GM23338 (cell line): ENCODE measurements at regions not wholly inside any gene's neighbourhood (a gene's known extent, or its start where the extent isn't known, plus 50 kb on each side); places are given as distances from the start of the nearest gene placed in this dataset.

Source experiments
- ATAC-seq: fragments of 200-7000 bp; cut with Tn5 transposase; 3 replicates; pipeline ENCODE4 v1.9.1; 2020
- DNase-seq: peaks from one replicate; pipeline ENCODE4 v3.0.0-alpha.2; 2015; ENCODE audit warnings: low spot score
- H2AFZ ChIP-seq: fragments of 200-600 bp; sonication (generic); 2 replicates; pipeline ENCODE4 v1.8.0; 2016; ENCODE audit warnings: antibody characterized with exemption, mild to moderate bottlenecking, moderate library complexity
- H3F3A ChIP-seq: fragments of 200-600 bp; sonication (generic); replicated peaks from 2 replicates; pipeline ENCODE4 v1.8.0; 2017; ENCODE audit warnings: antibody characterized with exemption, mixed run types, low read depth
- H3K27ac ChIP-seq: fragments of 200-600 bp; sonication (generic); 2 replicates; pipeline ENCODE4 v1.6.1; 2016; ENCODE audit warnings: low read depth
- H3K27me3 ChIP-seq: fragments of 200-600 bp; sonication (generic); 2 replicates; pipeline ENCODE4 v1.8.0; 2016; ENCODE audit warnings: mild to moderate bottlenecking, mixed run types, moderate library complexity; ENCODE audit not compliant: insufficient read depth
- H3K36me3 ChIP-seq: fragments of 200-600 bp; sonication (generic); 2 replicates; pipeline ENCODE4 v1.8.0; 2016; ENCODE audit warnings: mild to moderate bottlenecking; ENCODE audit not compliant: insufficient read depth
- H3K4me1 ChIP-seq: fragments of 200-600 bp; sonication (generic); 2 replicates; pipeline ENCODE4 v1.8.0; 2016; ENCODE audit warnings: mild to moderate bottlenecking, moderate library complexity; ENCODE audit not compliant: insufficient read depth
- H3K4me2 ChIP-seq: fragments of 200-600 bp; sonication (generic); 2 replicates; pipeline ENCODE4 v1.7.1; 2017; ENCODE audit warnings: mixed run types
- H3K4me3 ChIP-seq: fragments of 200-600 bp; sonication (generic); 2 replicates; pipeline ENCODE4 v1.6.1; 2016; ENCODE audit warnings: mixed run types
- H3K79me2 ChIP-seq: fragments of 200-600 bp; sonication (generic); replicated peaks from 2 replicates; pipeline ENCODE4 v1.8.0; 2017; ENCODE audit warnings: mild to moderate bottlenecking; ENCODE audit not compliant: insufficient read depth
- H3K9me2 ChIP-seq: fragments of 200-600 bp; sonication (generic); 2 replicates; pipeline ENCODE4 v1.8.0; 2017; ENCODE audit not compliant: insufficient read depth
- H4K20me1 ChIP-seq: fragments of 200-600 bp; sonication (generic); replicated peaks from 2 replicates; pipeline ENCODE4 v1.8.0; 2017; ENCODE audit warnings: mild to moderate bottlenecking; ENCODE audit not compliant: insufficient read depth
- H3K27ac Mint-ChIP-seq: 2 replicates; pipeline ENCODE4 v1.8.0; 2020; ENCODE audit warnings: inconsistent platforms, mild to moderate bottlenecking, moderate library complexity, mixed read lengths
- H3K27me3 Mint-ChIP-seq: 3 replicates; pipeline ENCODE4 v1.8.0; 2022; ENCODE audit warnings: low read depth, mild to moderate bottlenecking, moderate library complexity, mixed read lengths, inconsistent platforms; ENCODE audit not compliant: insufficient read depth, poor library complexity
- H3K36me3 Mint-ChIP-seq: 3 replicates; pipeline ENCODE4 v1.8.0; 2021; ENCODE audit warnings: low read depth, mild to moderate bottlenecking, inconsistent platforms, moderate library complexity, mixed read lengths
- H3K4me1 Mint-ChIP-seq: 3 replicates; pipeline ENCODE4 v1.8.0; 2020; ENCODE audit warnings: mild to moderate bottlenecking, inconsistent platforms, mixed read lengths
- H3K4me3 Mint-ChIP-seq: 3 replicates; pipeline ENCODE4 v1.8.0; 2021; ENCODE audit warnings: moderate library complexity, mild to moderate bottlenecking, inconsistent platforms, mixed read lengths
- H3K9me3 Mint-ChIP-seq: 3 replicates; pipeline ENCODE4 v1.8.0; 2020; ENCODE audit warnings: moderate library complexity, mild to moderate bottlenecking, inconsistent platforms, mixed read lengths
- CREB1 ChIP-seq: fragments of 250-450 bp; sonication (Bioruptor Pico); IDR thresholded peaks from 2 replicates; pipeline ENCODE4 v1.5.0; 2020; ENCODE audit warnings: low read depth, mild to moderate bottlenecking, moderate library complexity
- JUNB ChIP-seq: IDR thresholded peaks from one replicate; pipeline ENCODE4 v1.6.1; 2016; ENCODE audit warnings: antibody characterized with exemption; ENCODE audit not compliant: unreplicated experiment
- NANOG ChIP-seq: IDR thresholded peaks from 2 replicates; pipeline ENCODE4 v1.6.1; 2016; ENCODE audit warnings: antibody characterized with exemption, borderline replicate concordance
- POLR2AphosphoS5 ChIP-seq: IDR thresholded peaks from 2 replicates; pipeline ENCODE4 v1.6.1; 2016; ENCODE audit warnings: antibody characterized with exemption, low read depth
- STAT1 ChIP-seq: IDR thresholded peaks from one replicate; pipeline ENCODE4 v1.6.1; 2016; ENCODE audit warnings: antibody characterized with exemption; ENCODE audit not compliant: unreplicated experiment
- ZNF114 ChIP-seq: fragments of 250-450 bp; sonication (Bioruptor Pico); IDR thresholded peaks from 2 replicates; pipeline ENCODE4 v1.5.0; 2020; ENCODE audit warnings: mild to moderate bottlenecking, moderate library complexity
- ZNF331 ChIP-seq: fragments of 250-450 bp; sonication (Bioruptor Pico); IDR thresholded peaks from 2 replicates; pipeline ENCODE4 v1.5.0; 2020; ENCODE audit warnings: low read depth, mild to moderate bottlenecking, moderate library complexity
- TF ChIP-seq, protein P1 (sequence below): fragments of 250-450 bp; sonication (Bioruptor Pico); IDR thresholded peaks from 2 replicates; pipeline ENCODE4 v1.5.0; 2020; ENCODE audit warnings: mild to moderate bottlenecking, moderate library complexity
- TF ChIP-seq, protein P2 (sequence below): IDR thresholded peaks from 2 replicates; pipeline ENCODE4 v1.6.1; 2016; ENCODE audit warnings: antibody characterized with exemption

DNA sequence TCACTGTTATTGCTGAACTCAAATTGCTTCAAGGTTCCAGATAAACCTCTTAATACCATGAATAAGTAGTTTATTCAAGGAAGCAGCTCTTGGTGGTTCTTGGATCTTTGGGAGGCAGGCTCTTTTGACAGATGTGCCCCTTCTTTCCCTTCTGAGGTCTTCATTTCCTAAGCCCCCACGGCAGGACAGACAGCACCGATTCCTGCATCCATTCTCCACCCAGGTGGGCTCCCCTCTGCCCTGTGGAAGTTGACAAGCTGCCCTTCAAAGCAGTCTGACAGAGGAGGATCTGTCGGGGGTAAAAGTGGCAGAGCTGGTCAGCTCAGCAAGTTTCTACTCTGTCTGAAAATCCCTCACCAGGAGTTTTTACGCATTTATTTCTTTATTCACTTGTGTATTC is 605.3 kb upstream of the B3GAT1 start (continued):
- TF ChIP-seq, protein P1, sequence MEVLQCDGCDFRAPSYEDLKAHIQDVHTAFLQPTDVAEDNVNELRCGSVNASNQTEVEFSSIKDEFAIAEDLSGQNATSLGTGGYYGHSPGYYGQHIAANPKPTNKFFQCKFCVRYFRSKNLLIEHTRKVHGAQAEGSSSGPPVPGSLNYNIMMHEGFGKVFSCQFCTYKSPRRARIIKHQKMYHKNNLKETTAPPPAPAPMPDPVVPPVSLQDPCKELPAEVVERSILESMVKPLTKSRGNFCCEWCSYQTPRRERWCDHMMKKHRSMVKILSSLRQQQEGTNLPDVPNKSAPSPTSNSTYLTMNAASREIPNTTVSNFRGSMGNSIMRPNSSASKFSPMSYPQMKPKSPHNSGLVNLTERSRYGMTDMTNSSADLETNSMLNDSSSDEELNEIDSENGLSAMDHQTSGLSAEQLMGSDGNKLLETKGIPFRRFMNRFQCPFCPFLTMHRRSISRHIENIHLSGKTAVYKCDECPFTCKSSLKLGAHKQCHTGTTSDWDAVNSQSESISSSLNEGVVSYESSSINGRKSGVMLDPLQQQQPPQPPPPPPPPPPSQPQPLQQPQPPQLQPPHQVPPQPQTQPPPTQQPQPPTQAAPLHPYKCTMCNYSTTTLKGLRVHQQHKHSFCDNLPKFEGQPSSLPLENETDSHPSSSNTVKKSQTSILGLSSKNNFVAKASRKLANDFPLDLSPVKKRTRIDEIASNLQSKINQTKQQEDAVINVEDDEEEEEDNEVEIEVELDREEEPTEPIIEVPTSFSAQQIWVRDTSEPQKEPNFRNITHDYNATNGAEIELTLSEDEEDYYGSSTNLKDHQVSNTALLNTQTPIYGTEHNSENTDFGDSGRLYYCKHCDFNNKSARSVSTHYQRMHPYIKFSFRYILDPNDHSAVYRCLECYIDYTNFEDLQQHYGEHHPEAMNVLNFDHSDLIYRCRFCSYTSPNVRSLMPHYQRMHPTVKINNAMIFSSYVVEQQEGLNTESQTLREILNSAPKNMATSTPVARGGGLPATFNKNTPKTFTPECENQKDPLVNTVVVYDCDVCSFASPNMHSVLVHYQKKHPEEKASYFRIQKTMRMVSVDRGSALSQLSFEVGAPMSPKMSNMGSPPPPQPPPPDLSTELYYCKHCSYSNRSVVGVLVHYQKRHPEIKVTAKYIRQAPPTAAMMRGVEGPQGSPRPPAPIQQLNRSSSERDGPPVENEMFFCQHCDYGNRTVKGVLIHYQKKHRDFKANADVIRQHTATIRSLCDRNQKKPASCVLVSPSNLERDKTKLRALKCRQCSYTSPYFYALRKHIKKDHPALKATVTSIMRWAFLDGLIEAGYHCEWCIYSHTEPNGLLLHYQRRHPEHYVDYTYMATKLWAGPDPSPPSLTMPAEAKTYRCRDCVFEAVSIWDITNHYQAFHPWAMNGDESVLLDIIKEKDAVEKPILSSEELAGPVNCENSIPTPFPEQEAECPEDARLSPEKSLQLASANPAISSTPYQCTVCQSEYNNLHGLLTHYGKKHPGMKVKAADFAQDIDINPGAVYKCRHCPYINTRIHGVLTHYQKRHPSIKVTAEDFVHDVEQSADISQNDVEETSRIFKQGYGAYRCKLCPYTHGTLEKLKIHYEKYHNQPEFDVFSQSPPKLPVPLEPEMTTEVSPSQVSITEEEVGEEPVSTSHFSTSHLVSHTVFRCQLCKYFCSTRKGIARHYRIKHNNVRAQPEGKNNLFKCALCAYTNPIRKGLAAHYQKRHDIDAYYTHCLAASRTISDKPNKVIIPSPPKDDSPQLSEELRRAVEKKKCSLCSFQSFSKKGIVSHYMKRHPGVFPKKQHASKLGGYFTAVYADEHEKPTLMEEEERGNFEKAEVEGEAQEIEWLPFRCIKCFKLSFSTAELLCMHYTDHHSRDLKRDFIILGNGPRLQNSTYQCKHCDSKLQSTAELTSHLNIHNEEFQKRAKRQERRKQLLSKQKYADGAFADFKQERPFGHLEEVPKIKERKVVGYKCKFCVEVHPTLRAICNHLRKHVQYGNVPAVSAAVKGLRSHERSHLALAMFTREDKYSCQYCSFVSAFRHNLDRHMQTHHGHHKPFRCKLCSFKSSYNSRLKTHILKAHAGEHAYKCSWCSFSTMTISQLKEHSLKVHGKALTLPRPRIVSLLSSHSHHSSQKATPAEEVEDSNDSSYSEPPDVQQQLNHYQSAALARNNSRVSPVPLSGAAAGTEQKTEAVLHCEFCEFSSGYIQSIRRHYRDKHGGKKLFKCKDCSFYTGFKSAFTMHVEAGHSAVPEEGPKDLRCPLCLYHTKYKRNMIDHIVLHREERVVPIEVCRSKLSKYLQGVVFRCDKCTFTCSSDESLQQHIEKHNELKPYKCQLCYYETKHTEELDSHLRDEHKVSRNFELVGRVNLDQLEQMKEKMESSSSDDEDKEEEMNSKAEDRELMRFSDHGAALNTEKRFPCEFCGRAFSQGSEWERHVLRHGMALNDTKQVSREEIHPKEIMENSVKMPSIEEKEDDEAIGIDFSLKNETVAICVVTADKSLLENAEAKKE: no peak
- TF ChIP-seq, protein P2, sequence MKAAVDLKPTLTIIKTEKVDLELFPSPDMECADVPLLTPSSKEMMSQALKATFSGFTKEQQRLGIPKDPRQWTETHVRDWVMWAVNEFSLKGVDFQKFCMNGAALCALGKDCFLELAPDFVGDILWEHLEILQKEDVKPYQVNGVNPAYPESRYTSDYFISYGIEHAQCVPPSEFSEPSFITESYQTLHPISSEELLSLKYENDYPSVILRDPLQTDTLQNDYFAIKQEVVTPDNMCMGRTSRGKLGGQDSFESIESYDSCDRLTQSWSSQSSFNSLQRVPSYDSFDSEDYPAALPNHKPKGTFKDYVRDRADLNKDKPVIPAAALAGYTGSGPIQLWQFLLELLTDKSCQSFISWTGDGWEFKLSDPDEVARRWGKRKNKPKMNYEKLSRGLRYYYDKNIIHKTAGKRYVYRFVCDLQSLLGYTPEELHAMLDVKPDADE: no peak
- TF ChIP-seq JUNB (no peak), ZNF331 (CRISPR knock-in tag) (no peak), STAT1 (no peak), CREB1 (CRISPR knock-in tag) (no peak), POLR2AphosphoS5 (no peak), ZNF114 (no peak)

DNA sequence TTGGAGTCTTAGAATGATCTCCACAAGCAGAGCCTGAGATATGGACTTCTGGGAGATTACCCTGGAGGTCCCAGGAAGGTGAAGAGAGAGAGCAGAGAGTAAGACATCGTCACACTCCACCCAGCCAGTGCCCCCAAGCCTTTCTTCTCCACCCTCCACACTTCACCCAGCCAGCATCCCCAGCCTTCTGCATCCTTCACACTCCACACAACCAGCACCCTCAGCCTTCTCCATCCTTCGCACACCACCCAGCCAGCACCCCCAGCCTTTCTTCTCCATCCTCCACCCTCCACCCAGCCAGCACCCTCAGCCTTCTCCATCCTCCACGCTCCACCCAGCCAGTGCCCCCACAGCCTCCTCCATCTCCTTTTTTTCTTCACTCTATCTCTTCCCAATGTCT is 603.9 kb upstream of the B3GAT1 start:
- H3K4me1 ChIP-seq: no peaks in the 10 kb centered on the region
- peaks cover 2% of the 10 kb centered on the region; the same call in 1 of the 2 replicates for H3K36me3 ChIP-seq
- H3K79me2 ChIP-seq: no peaks in the 10 kb centered on the region
- ATAC-seq: no peak
- H3K9me3 Mint-ChIP-seq: peaks cover 24% of the 10 kb centered on the region
- H3K27ac ChIP-seq: no peak overlapping the region
- H3K4me3 Mint-ChIP-seq: no peak overlapping the region
- DNase-seq: no peak
- no peaks in the 10 kb centered on the region for H3K36me3 Mint-ChIP-seq
- H3K4me2 ChIP-seq: no peak overlapping the region
- H4K20me1 ChIP-seq: no peaks in the 10 kb centered on the region
- no peaks in the 10 kb centered on the region for H3F3A ChIP-seq
- H2AFZ ChIP-seq: no peak overlapping the region
- H3K27me3 Mint-ChIP-seq: peaks cover 3% of the 10 kb centered on the region
- H3K4me1 Mint-ChIP-seq: no peaks in the 10 kb centered on the region
- no peak overlapping the region for H3K27ac Mint-ChIP-seq
- no peak overlapping the region for H3K4me3 ChIP-seq
- no peaks in the 10 kb centered on the region for H3K27me3 ChIP-seq
- 0 out of 2 replicates have a peak, but pooled peaks cover 7% of the 10 kb centered on the region for H3K9me2 ChIP-seq
- no peak for TF ChIP-seq STAT1
- TF ChIP-seq NANOG: no peak
- TF ChIP-seq, protein P2: no peak
